ENCODE measurements at regions not wholly inside any gene's neighbourhood (a gene's known extent, or its start where the extent isn't known, plus 50 kb on each side); places are given as distances from the start of the nearest gene placed in this dataset.

- no peak for TF ChIP-seq CTCF (IDR thresholded peaks at IDR 0.05)
- no peak for TF ChIP-seq POLR2A (IDR thresholded peaks at IDR 0.05)
- TF ChIP-seq POLR2AphosphoS5 (IDR thresholded peaks at IDR 0.05): no peak
Observed at GRCh38 chr5:50576686-50577256, 89.7 kb upstream of the PARP8 start.

Data from breast epithelium (tissue), 3 donors.